Lung (tissue), 11 donors: ENCODE measurements at regions not wholly inside any gene's neighbourhood (a gene's known extent, or its start where the extent isn't known, plus 50 kb on each side); places are given as distances from the start of the nearest gene placed in this dataset.

Experiments
- ATAC-seq: fragments of 200-7000 bp; cut with Tn5 transposase; one replicate; pipeline ENCODE4 v1.9.1; 2020; ENCODE audit warnings: moderate number of reproducible peaks; ENCODE audit not compliant: insufficient read depth, low FRiP score
- DNase-seq, 3 donors: peaks; one replicate each; pipeline ENCODE4 v3.0.0-alpha.2; 2013 to 2017
- H3K27ac ChIP-seq, 2 donors: one replicate each; pipeline ENCODE4 v1.5.1; 2013; ENCODE audit warnings: mild to moderate bottlenecking in 2 of 2, moderate library complexity in 2 of 2, control low read depth in 1 of 2, inconsistent platforms in 1 of 2, low read depth in 1 of 2, low read length in 1 of 2
- H3K27me3 ChIP-seq, 3 donors: one replicate each; pipeline ENCODE4 v1.5.1; 2013; ENCODE audit warnings: low read length in 2 of 3; ENCODE audit not compliant: control insufficient read depth in 3 of 3, insufficient read depth in 3 of 3
- H3K36me3 ChIP-seq, 4 donors: one replicate each; pipeline ENCODE4 v1.5.1; 2013; ENCODE audit warnings: low read length in 4 of 4, mild to moderate bottlenecking in 1 of 4, moderate library complexity in 1 of 4; ENCODE audit not compliant: control insufficient read depth in 4 of 4, insufficient read depth in 4 of 4
- H3K4me1 ChIP-seq, 5 donors: one replicate each; pipeline ENCODE4 v1.5.1; 2013; ENCODE audit warnings: low read length in 5 of 5, mild to moderate bottlenecking in 2 of 5, moderate library complexity in 1 of 5; ENCODE audit not compliant: control insufficient read depth in 5 of 5, insufficient read depth in 5 of 5
- H3K4me3 ChIP-seq: one replicate; pipeline ENCODE4 v1.5.1; 2013; ENCODE audit warnings: mild to moderate bottlenecking, control low read depth, moderate library complexity
- H3K9ac ChIP-seq, 2 donors: one replicate each; pipeline ENCODE4 v1.5.1; 2013; ENCODE audit warnings: low read length in 2 of 2, control low read depth in 1 of 2; ENCODE audit not compliant: insufficient read depth in 1 of 2
- H3K9me3 ChIP-seq, 4 donors: one replicate each; pipeline ENCODE4 v1.5.1; 2013; ENCODE audit warnings: low read length in 3 of 4, mild to moderate bottlenecking in 1 of 4, moderate library complexity in 1 of 4; ENCODE audit not compliant: control insufficient read depth in 4 of 4, insufficient read depth in 3 of 4
- CTCF ChIP-seq: IDR thresholded peaks from 2 replicates; pipeline ENCODE4 v1.5.1; 2012; ENCODE audit warnings: mild to moderate bottlenecking; ENCODE audit errors: control extremely low read depth, extremely low read depth
- WGBS, 2 donors: extraction: QIAGEN DNeasy Blood & Tissue Kit; methylation state at CpG; one replicate each; pipeline ENCODE4 v1.1.7; 2013; 5-methylcytosine and 5-hydroxymethylcytosine counted together
- donor health status: control.
- donor health status: control.
- donor health status: Bipolar disorder and iron deficiency.
- donor health status: healthy.
- donor health status: DM: yes; HTN: yes; CAD: no.

DNA sequence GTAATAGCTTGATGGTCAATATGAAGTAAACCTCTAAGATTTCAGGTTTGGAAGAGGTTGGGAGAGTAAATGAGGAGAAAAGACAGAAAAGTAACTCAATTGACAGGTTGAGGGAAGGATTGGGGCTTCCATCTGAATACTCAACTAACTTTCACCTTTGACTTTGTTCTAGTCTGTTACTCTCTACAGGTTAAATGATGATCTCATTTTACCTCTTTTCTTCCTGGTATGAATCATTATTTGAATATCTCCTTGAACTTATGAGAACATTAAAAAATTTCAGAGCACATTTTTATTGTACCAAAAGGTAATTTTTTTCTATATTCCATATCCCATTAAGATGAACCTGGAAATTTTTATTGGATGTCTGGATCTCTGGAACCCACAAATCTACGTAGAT, 87.9 kb upstream of the KCNH8 start:
- ATAC-seq, result no peak
- no peaks in the 10 kb centered on the region for H3K27me3 ChIP-seq
- no peak overlapping the region for H3K4me3 ChIP-seq
- DNase-seq, result no peak
- no peaks in the 10 kb centered on the region for H3K36me3 ChIP-seq
- WGBS, 2 donors, result 77 to 95% methylated on average over 1 of the region's 1 CpG
- no peak overlapping the region for H3K9ac ChIP-seq
- H3K27ac ChIP-seq, result no peak overlapping the region
- H3K9me3 ChIP-seq, result no peaks in the 10 kb centered on the region
- H3K4me1 ChIP-seq, result no peaks in the 10 kb centered on the region
- TF ChIP-seq CTCF, result no peak

DNA sequence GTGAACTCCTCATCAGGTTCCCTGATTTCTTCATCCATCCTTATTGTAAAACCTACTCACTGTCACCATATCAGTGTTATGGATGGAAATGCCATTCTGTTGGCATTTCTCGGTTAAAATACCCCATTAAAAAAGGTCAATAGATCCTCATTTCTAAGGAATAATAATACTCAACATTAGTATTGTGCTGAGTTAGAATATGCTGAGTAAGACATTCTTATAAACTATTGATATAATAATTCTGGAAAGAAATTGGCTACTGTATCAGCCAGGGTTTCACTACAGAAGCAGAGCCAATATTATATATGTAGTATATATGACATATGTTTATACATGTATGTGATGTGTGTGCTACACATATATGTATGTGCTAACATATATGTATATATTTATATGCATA, 95.4 kb upstream of the KCNH8 start:
- DNase-seq, result no peak
- no peak for TF ChIP-seq CTCF
- no peaks in the 10 kb centered on the region for H3K27me3 ChIP-seq
- H3K4me3 ChIP-seq, result no peak overlapping the region
- no peaks in the 10 kb centered on the region for H3K9me3 ChIP-seq
- WGBS, 2 donors, result 79 to 95% methylated on average over 1 of the region's 1 CpG
- no peak overlapping the region for H3K27ac ChIP-seq
- no peaks in the 10 kb centered on the region for H3K4me1 ChIP-seq
- H3K9ac ChIP-seq, result no peak overlapping the region
- no peaks in the 10 kb centered on the region for H3K36me3 ChIP-seq
- ATAC-seq, result no peak

DNA sequence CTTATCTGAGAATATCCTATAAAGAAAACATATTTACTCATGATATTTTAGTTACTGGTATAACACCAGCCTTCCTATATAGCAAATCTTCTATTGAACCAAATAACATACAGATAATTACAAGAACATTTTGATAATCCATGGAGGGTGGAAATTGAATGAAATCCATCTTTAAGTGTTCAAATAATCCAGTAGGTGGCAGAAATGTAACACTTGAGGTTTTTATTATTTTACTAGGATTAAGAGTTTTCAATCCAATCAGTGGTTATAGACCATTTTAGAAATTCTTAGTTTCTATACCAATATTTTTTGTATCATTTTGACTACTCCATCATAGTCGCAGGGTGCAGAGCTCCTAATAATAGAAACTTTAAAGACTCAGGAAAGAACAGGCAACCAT, 101.9 kb upstream of the KCNH8 start:
- 77 to 82% methylated on average over 1 of the region's 1 CpG for WGBS, 2 donors

More for the DNA sequence above, 101.9 kb upstream of the KCNH8 start:
- no peak for TF ChIP-seq CTCF
- no peaks in the 10 kb centered on the region for H3K4me1 ChIP-seq
- no peak overlapping the region for H3K9ac ChIP-seq
- H3K36me3 ChIP-seq, result no peaks in the 10 kb centered on the region
- ATAC-seq (no peak), DNase-seq (peak in 2 of 3 donors; percentile 7)
- H3K9me3 ChIP-seq, result no peaks in the 10 kb centered on the region
- no peak overlapping the region for H3K4me3 ChIP-seq
- H3K27me3 ChIP-seq, result no peaks in the 10 kb centered on the region
- no peak overlapping the region for H3K27ac ChIP-seq
